T-cell (primary cell): ENCODE measurements at regions not wholly inside any gene's neighbourhood (a gene's known extent, or its start where the extent isn't known, plus 50 kb on each side); places are given as distances from the start of the nearest gene placed in this dataset.
"Not testable (repeated sequence)": the region's sequence is repeated elsewhere in the genome, so short reads cannot be mapped to it uniquely, and the experiment has no call there.

ENCODE experiments used
- ATAC-seq, 4 experiments: fragments of 200-7000 bp in 3 of 4; fragments of 150-1000 bp in 1 of 4; cut with Tn5 transposase; replicated peaks in 1 of 4; 1 replicate in 3 of 4; 2 replicates in 1 of 4; pipeline ENCODE4 v1.10.0; 2021; ENCODE audit warnings: moderate library complexity in 3 of 4, mild to moderate bottlenecking in 2 of 4, moderate number of reproducible peaks in 1 of 4
- CTCF ChIA-PET, 2 donors: fragments of 300-600 bp; sonication (Branson Sonifier 250); formaldehyde crosslinking; loops; one replicate each; lab custom pipeline; 2022; ENCODE audit warnings: antibody characterized with exemption in 2 of 2; lab: Charles Lee
- POLR2A ChIA-PET, 2 donors: fragments of 300-600 bp; sonication (Branson Sonifier 250); formaldehyde crosslinking; loops; one replicate each; lab custom pipeline; 2022; ENCODE audit warnings: antibody characterized with exemption in 2 of 2; lab: Charles Lee
- DNase-seq, 35 experiments: peaks; one replicate each; pipeline versions ENCODE4 v3.0.0 to v3.0.0-alpha.2; 2013 to 2023
- H3K27ac ChIP-seq: one replicate; pipeline ENCODE4 v1.5.1; 2013; ENCODE audit warnings: low read length
- H3K27me3 ChIP-seq, 2 experiments: replicated peaks in 1 of 2; 1 replicate in 1 of 2; 2 replicates in 1 of 2; pipeline versions ENCODE4 v1.6.1 to v1.7.0; 2013; ENCODE audit warnings: low read length in 1 of 2, mixed read lengths in 1 of 2; ENCODE audit not compliant: control insufficient read depth in 2 of 2, insufficient read depth in 2 of 2; ENCODE audit errors: extremely low read depth in 1 of 2
- H3K36me3 ChIP-seq, 2 donors: 1 replicate in 1 of 2; 2 replicates in 1 of 2; pipeline versions ENCODE4 v1.6.1 to v1.7.0; 2013; ENCODE audit warnings: low read length in 1 of 2; ENCODE audit not compliant: control insufficient read depth in 2 of 2, insufficient read depth in 1 of 2; ENCODE audit errors: extremely low read depth in 1 of 2
- H3K4me1 ChIP-seq, 2 experiments: 1 replicate in 1 of 2; 2 replicates in 1 of 2; pipeline versions ENCODE4 v1.6.1 to v1.7.0; 2013; ENCODE audit warnings: low read length in 2 of 2, mixed read lengths in 1 of 2; ENCODE audit not compliant: insufficient read depth in 2 of 2, control insufficient read depth in 1 of 2; ENCODE audit errors: extremely low read depth in 1 of 2
- H3K4me3 ChIP-seq, 2 donors: 1 replicate in 1 of 2; 2 replicates in 1 of 2; pipeline versions ENCODE4 v1.5.1 to v1.7.0; 2013; ENCODE audit warnings: mild to moderate bottlenecking in 2 of 2, low read length in 1 of 2, moderate library complexity in 1 of 2; ENCODE audit not compliant: control insufficient read depth in 1 of 2; ENCODE audit errors: extremely low read depth in 1 of 2
- H3K9me3 ChIP-seq: 2 replicates; pipeline ENCODE4 v1.7.0; 2013
- H3K27ac Mint-ChIP-seq, 2 donors: one replicate each; pipeline ENCODE4 v1.8.0; 2020 to 2021; ENCODE audit warnings: mild to moderate bottlenecking in 2 of 2, mixed read lengths in 2 of 2
- H3K27me3 Mint-ChIP-seq, 2 donors: one replicate each; pipeline ENCODE4 v1.8.0; 2021 to 2022; ENCODE audit warnings: mixed read lengths in 2 of 2
- H3K36me3 Mint-ChIP-seq: one replicate; pipeline ENCODE4 v1.8.0; 2021; ENCODE audit warnings: mixed read lengths
- H3K4me1 Mint-ChIP-seq, 3 donors: one replicate each; pipeline ENCODE4 v1.8.0; 2020 to 2022; ENCODE audit warnings: mixed read lengths in 3 of 3, mild to moderate bottlenecking in 1 of 3
- H3K4me3 Mint-ChIP-seq, 3 donors: one replicate each; pipeline ENCODE4 v1.8.0; 2020 to 2022; ENCODE audit warnings: mild to moderate bottlenecking in 3 of 3, mixed read lengths in 3 of 3, moderate library complexity in 3 of 3
- H3K9me3 Mint-ChIP-seq, 3 donors: one replicate each; pipeline ENCODE4 v1.8.0; 2020 to 2022; ENCODE audit warnings: mixed read lengths in 3 of 3
- WGBS: methylation state at CpG from one replicate; pipeline ENCODE4 v1.1.5; 2013; ENCODE audit warnings: missing lambda C conversion rate; ENCODE audit not compliant: insufficient coverage; 5-methylcytosine and 5-hydroxymethylcytosine counted together

DNA sequence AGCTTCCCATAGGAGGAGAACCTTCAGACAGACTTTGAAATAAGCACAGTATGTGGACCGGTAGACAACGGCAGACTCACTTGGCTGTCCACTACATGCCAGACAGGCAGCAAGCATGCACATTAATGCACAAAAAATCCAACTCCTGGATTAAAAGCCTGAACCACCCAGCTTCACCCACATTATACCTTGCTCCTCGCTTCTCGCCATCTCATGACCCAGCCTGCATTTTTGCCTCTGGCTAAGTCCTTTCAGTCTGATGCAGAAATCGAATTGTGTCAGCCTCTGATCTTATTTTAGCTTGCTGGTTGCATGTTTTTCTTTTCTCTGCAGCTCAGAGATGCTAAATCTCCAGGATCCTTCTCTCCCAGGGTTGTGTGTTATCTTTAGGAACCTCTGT, 358.7 kb downstream of the RFC3 start:
- H3K27me3 Mint-ChIP-seq = no peaks in the 10 kb centered on the region
- Histone ChIP-seq H3K36me3 (no peaks in the 10 kb centered on the region), H3K4me1 (no peaks in the 10 kb centered on the region), H3K27ac (no peak overlapping the region), H3K27me3 (no peaks in the 10 kb centered on the region), H3K9me3 (no peaks in the 10 kb centered on the region), H3K4me3 (no peak overlapping the region)
- H3K36me3 Mint-ChIP-seq = no peaks in the 10 kb centered on the region
- ATAC-seq (no peak), DNase-seq (no peak)
- H3K4me1 Mint-ChIP-seq = no peaks in the 10 kb centered on the region
- no peak overlapping the region for H3K4me3 Mint-ChIP-seq
- WGBS = 77% methylated on average over 5 of the region's 5 CpGs
- CTCF ChIA-PET = no interaction called here
- H3K27ac Mint-ChIP-seq = no peak overlapping the region
- POLR2A ChIA-PET = no interaction called here
- H3K9me3 Mint-ChIP-seq = no peaks in the 10 kb centered on the region

GRCh38 chr13:34179481-34179880, 361.5 kb downstream of the RFC3 start:
- no peaks in the 10 kb centered on the region for H3K36me3 Mint-ChIP-seq
- Histone ChIP-seq H3K9me3 (no peaks in the 10 kb centered on the region), H3K4me3 (no peak overlapping the region), H3K36me3 (no peaks in the 10 kb centered on the region), H3K27me3 (no peaks in the 10 kb centered on the region), H3K27ac (no peak overlapping the region), H3K4me1 (no peaks in the 10 kb centered on the region)
- ATAC-seq (no peak), DNase-seq (no peak)
- no peak overlapping the region for H3K4me3 Mint-ChIP-seq
- H3K9me3 Mint-ChIP-seq = peaks cover 2 to 11% (median 6%) of the 10 kb centered on the region in 3 donors
- peaks cover 0 to 2% of the 10 kb centered on the region in 2 donors for H3K27me3 Mint-ChIP-seq
- WGBS = no CpG with 5 or more reads among the region's 1 CpG
- H3K27ac Mint-ChIP-seq = no peak overlapping the region
- ChIA-PET POLR2A (no interaction called here), CTCF (interaction anchor here in 1 of 2 donors (0.6 kb wide), 1 partner anchor 32 kb away, joined by 3 read pairs; no protein-coding TSS in a partner anchor)
- H3K4me1 Mint-ChIP-seq = no peaks in the 10 kb centered on the region

GRCh38 chr13:34179927-34180326, 362.0 kb downstream of the RFC3 start:
- Histone ChIP-seq H3K27ac (no peak overlapping the region), H3K9me3 (no peaks in the 10 kb centered on the region), H3K4me3 (no peak overlapping the region), H3K36me3 (no peaks in the 10 kb centered on the region), H3K4me1 (no peaks in the 10 kb centered on the region), H3K27me3 (no peaks in the 10 kb centered on the region)
- Mint-ChIP-seq H3K9me3 (peaks cover 3 to 11% (median 6%) of the 10 kb centered on the region in 3 donors), H3K27me3 (peaks cover 0 to 2% of the 10 kb centered on the region in 2 donors), H3K4me1 (no peaks in the 10 kb centered on the region), H3K4me3 (no peak overlapping the region), H3K27ac (no peak overlapping the region), H3K36me3 (no peaks in the 10 kb centered on the region)
- no peak for ATAC-seq
- no CpG with 5 or more reads among the region's 2 CpGs for WGBS
- ChIA-PET POLR2A (no interaction called here), CTCF (no interaction called here)
- DNase-seq = no peak

DNA sequence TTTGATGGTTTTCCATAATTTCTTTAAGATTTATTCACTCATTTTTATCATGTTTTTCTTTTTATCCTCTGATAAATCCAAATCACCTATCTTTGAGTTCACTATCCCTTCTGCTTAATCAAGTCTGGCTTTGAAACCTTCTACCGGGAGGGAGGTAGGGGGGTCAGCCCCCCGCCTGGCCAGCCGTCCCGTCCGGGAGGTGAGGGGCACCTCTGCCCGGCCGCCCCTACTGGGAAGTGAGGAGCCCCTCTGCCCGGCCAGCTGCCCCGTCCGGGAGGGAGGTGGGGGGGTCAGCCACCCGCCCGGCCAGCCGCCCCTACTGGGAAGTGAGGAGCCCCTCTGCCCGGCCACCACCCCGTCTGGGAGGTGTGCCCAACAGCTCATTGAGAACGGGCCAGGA, 363.3 kb downstream of the RFC3 start:
- H3K4me1 ChIP-seq, H3K36me3 ChIP-seq, POLR2A ChIA-PET, CTCF ChIA-PET, H3K27ac Mint-ChIP-seq, H3K27ac ChIP-seq, H3K27me3 ChIP-seq, H3K27me3 Mint-ChIP-seq, H3K36me3 Mint-ChIP-seq, ATAC-seq, H3K4me3 ChIP-seq, DNase-seq, H3K9me3 ChIP-seq, H3K4me1 Mint-ChIP-seq, H3K4me3 Mint-ChIP-seq: not testable (repeated sequence)
- no CpG with 5 or more reads among the region's 16 CpGs for WGBS
- H3K9me3 Mint-ChIP-seq = peaks cover 3 to 11% (median 6%) of the 10 kb centered on the region in 3 donors

GRCh38 chr13:34189946-34190345, 372.0 kb downstream of the RFC3 start:
- Mint-ChIP-seq H3K27ac (no peak overlapping the region), H3K4me1 (no peaks in the 10 kb centered on the region), H3K4me3 (no peak overlapping the region), H3K9me3 (peaks cover 9 to 16% (median 11%) of the 10 kb centered on the region in 3 donors), H3K36me3 (no peaks in the 10 kb centered on the region), H3K27me3 (peaks cover 0 to 2% of the 10 kb centered on the region in 2 donors)
- H3K36me3 ChIP-seq = no peaks in the 10 kb centered on the region
- no peaks in the 10 kb centered on the region for H3K9me3 ChIP-seq
- DNase-seq (no peak), ATAC-seq (no peak)
- peaks cover 0 to 3% of the 10 kb centered on the region in 2 experiments for H3K27me3 ChIP-seq
- ChIA-PET CTCF (interaction anchor here in 1 of 2 donors (0.6 kb wide), 1 partner anchor 401 kb away, joined by 3 read pairs; no protein-coding TSS in a partner anchor), POLR2A (no interaction called here)
- H3K27ac ChIP-seq = no peak overlapping the region
- WGBS = no CpG with 5 or more reads among the region's 2 CpGs
- H3K4me1 ChIP-seq = no peaks in the 10 kb centered on the region
- H3K4me3 ChIP-seq = no peak overlapping the region

GRCh38 chr13:34201050-34201913, 383.3 kb downstream of the RFC3 start:
- Histone ChIP-seq H3K4me3 (no peak overlapping the region), H3K27ac (no peak overlapping the region), H3K4me1 (no peaks in the 10 kb centered on the region), H3K27me3 (no peaks in the 10 kb centered on the region), H3K36me3 (no peaks in the 10 kb centered on the region), H3K9me3 (no peaks in the 10 kb centered on the region)
- H3K27ac Mint-ChIP-seq = no peak overlapping the region
- no peaks in the 10 kb centered on the region for H3K36me3 Mint-ChIP-seq
- DNase-seq (no peak), ATAC-seq (no peak)
- H3K4me3 Mint-ChIP-seq = no peak overlapping the region
- peaks cover 0 to 9% (median 4%) of the 10 kb centered on the region in 3 donors for H3K9me3 Mint-ChIP-seq
- no peaks in the 10 kb centered on the region for H3K4me1 Mint-ChIP-seq
- POLR2A ChIA-PET = no interaction called here
- peaks cover 0 to 3% of the 10 kb centered on the region in 2 donors for H3K27me3 Mint-ChIP-seq
- CTCF ChIA-PET = no interaction called here
- no CpG with 5 or more reads among the region's 1 CpG for WGBS
